OCI-LY1 (cell line): ENCODE measurements at regions not wholly inside any gene's neighbourhood (a gene's known extent, or its start where the extent isn't known, plus 50 kb on each side); places are given as distances from the start of the nearest gene placed in this dataset.

Experiments used
- CTCF ChIP-seq: fragments of 200-600 bp; sonication (generic), shearing (Covaris generic); IDR thresholded peaks from 2 replicates; pipeline ENCODE4 v1.5.1; 2017; ENCODE audit warnings: mild to moderate bottlenecking, antibody characterized with exemption, low read length, moderate library complexity, mixed read lengths
- EZH2 ChIP-seq: fragments of 200-600 bp; sonication (generic), shearing (Covaris generic); IDR thresholded peaks from 2 replicates; pipeline ENCODE4 v1.8.0; 2017; ENCODE audit warnings: borderline replicate concordance, mixed run types, mild to moderate bottlenecking, antibody characterized with exemption, low read length, moderate library complexity, mixed read lengths

- TF ChIP-seq CTCF (no peak), EZH2 (no peak)
Measured at GRCh38 chr7:67955061-67955460, 958.4 kb downstream of the TYW1 start.
